Lung (tissue), 11 donors: ENCODE measurements at regions not wholly inside any gene's neighbourhood (a gene's known extent, or its start where the extent isn't known, plus 50 kb on each side); places are given as distances from the start of the nearest gene placed in this dataset.

Experiments
- ATAC-seq: fragments of 200-7000 bp; cut with Tn5 transposase; one replicate; pipeline ENCODE4 v1.9.1; 2020; ENCODE audit warnings: moderate number of reproducible peaks; ENCODE audit not compliant: insufficient read depth, low FRiP score
- DNase-seq, 3 donors: peaks; one replicate each; pipeline ENCODE4 v3.0.0-alpha.2; 2013 to 2017
- H3K27ac ChIP-seq, 2 donors: one replicate each; pipeline ENCODE4 v1.5.1; 2013; ENCODE audit warnings: mild to moderate bottlenecking in 2 of 2, moderate library complexity in 2 of 2, control low read depth in 1 of 2, inconsistent platforms in 1 of 2, low read depth in 1 of 2, low read length in 1 of 2
- H3K27me3 ChIP-seq, 3 donors: one replicate each; pipeline ENCODE4 v1.5.1; 2013; ENCODE audit warnings: low read length in 2 of 3; ENCODE audit not compliant: control insufficient read depth in 3 of 3, insufficient read depth in 3 of 3
- H3K36me3 ChIP-seq, 4 donors: one replicate each; pipeline ENCODE4 v1.5.1; 2013; ENCODE audit warnings: low read length in 4 of 4, mild to moderate bottlenecking in 1 of 4, moderate library complexity in 1 of 4; ENCODE audit not compliant: control insufficient read depth in 4 of 4, insufficient read depth in 4 of 4
- H3K4me1 ChIP-seq, 5 donors: one replicate each; pipeline ENCODE4 v1.5.1; 2013; ENCODE audit warnings: low read length in 5 of 5, mild to moderate bottlenecking in 2 of 5, moderate library complexity in 1 of 5; ENCODE audit not compliant: control insufficient read depth in 5 of 5, insufficient read depth in 5 of 5
- H3K4me3 ChIP-seq: one replicate; pipeline ENCODE4 v1.5.1; 2013; ENCODE audit warnings: mild to moderate bottlenecking, control low read depth, moderate library complexity
- H3K9ac ChIP-seq, 2 donors: one replicate each; pipeline ENCODE4 v1.5.1; 2013; ENCODE audit warnings: low read length in 2 of 2, control low read depth in 1 of 2; ENCODE audit not compliant: insufficient read depth in 1 of 2
- H3K9me3 ChIP-seq, 4 donors: one replicate each; pipeline ENCODE4 v1.5.1; 2013; ENCODE audit warnings: low read length in 3 of 4, mild to moderate bottlenecking in 1 of 4, moderate library complexity in 1 of 4; ENCODE audit not compliant: control insufficient read depth in 4 of 4, insufficient read depth in 3 of 4
- WGBS, 2 donors: extraction: QIAGEN DNeasy Blood & Tissue Kit; methylation state at CpG; one replicate each; pipeline ENCODE4 v1.1.7; 2013; 5-methylcytosine and 5-hydroxymethylcytosine counted together
- TF ChIP-seq, protein P1 (sequence below): IDR thresholded peaks from 2 replicates; pipeline ENCODE4 v1.5.1; 2012; ENCODE audit warnings: mild to moderate bottlenecking; ENCODE audit errors: control extremely low read depth, extremely low read depth
- donor health status: control.
- donor health status: control.
- donor health status: Bipolar disorder and iron deficiency.
- donor health status: healthy.
- donor health status: DM: yes; HTN: yes; CAD: no.

DNA sequence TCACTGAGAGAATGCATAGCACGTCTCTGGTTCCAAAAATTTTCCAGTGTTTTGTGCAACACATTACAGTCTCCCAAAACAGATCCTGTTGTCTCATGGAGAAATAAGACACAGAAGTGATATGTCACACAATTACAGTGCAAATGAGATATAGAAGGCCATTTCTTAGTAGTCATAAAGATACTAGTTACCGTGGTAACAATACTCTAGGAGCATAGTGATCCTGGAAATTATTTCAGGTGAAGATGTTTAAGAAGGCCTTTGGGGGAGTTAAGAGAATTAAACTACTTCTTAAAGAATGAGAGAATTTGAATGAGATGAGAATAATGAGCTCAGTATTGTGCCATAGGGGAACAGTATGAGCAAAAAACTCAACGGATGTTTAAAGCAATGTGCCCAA, 628.0 kb upstream of the MIR17HG start:
- Histone ChIP-seq H3K4me3 (no peak overlapping the region), H3K36me3 (no peaks in the 10 kb centered on the region), H3K27me3 (no peaks in the 10 kb centered on the region), H3K27ac (no peak overlapping the region), H3K9ac (no peak overlapping the region), H3K4me1 (peaks cover 0 to 35% (median 6%) of the 10 kb centered on the region in 5 donors), H3K9me3 (no peaks in the 10 kb centered on the region)
- ATAC-seq (no peak), DNase-seq (peak in 2 of 3 donors; percentile 34 to 43)
- WGBS, 2 donors = 87 to 88% methylated on average over 3 of the region's 3 CpGs
- TF ChIP-seq, protein P1, sequence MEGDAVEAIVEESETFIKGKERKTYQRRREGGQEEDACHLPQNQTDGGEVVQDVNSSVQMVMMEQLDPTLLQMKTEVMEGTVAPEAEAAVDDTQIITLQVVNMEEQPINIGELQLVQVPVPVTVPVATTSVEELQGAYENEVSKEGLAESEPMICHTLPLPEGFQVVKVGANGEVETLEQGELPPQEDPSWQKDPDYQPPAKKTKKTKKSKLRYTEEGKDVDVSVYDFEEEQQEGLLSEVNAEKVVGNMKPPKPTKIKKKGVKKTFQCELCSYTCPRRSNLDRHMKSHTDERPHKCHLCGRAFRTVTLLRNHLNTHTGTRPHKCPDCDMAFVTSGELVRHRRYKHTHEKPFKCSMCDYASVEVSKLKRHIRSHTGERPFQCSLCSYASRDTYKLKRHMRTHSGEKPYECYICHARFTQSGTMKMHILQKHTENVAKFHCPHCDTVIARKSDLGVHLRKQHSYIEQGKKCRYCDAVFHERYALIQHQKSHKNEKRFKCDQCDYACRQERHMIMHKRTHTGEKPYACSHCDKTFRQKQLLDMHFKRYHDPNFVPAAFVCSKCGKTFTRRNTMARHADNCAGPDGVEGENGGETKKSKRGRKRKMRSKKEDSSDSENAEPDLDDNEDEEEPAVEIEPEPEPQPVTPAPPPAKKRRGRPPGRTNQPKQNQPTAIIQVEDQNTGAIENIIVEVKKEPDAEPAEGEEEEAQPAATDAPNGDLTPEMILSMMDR = no peak

DNA sequence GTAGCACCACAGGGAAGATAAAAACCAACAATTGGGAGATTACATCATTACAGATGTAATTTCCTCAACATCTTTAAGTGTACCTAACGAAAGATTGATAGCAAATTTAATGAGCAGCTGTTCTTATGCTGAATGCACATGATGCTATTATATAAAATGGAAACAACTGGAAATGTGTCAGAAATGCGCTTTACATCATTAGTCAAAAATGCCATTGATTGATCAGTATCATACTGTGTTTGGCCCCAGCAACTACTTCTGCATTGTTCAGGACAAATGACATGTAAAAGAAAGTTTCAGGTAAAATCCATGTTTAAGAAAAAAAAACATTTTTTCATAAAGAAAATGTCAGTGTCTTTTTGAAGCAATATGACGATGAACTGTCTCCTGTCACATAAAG, 625.5 kb upstream of the MIR17HG start:
- Histone ChIP-seq H3K27ac (no peak overlapping the region), H3K9me3 (no peaks in the 10 kb centered on the region), H3K4me1 (peaks cover 0 to 31% (median 6%) of the 10 kb centered on the region in 5 donors), H3K36me3 (no peaks in the 10 kb centered on the region), H3K9ac (no peak overlapping the region), H3K27me3 (no peaks in the 10 kb centered on the region), H3K4me3 (no peak overlapping the region)
- DNase-seq (no peak), ATAC-seq (no peak)
- WGBS, 2 donors = 61 to 62% methylated on average over 3 of the region's 3 CpGs
- TF ChIP-seq, protein P1 = no peak

DNA sequence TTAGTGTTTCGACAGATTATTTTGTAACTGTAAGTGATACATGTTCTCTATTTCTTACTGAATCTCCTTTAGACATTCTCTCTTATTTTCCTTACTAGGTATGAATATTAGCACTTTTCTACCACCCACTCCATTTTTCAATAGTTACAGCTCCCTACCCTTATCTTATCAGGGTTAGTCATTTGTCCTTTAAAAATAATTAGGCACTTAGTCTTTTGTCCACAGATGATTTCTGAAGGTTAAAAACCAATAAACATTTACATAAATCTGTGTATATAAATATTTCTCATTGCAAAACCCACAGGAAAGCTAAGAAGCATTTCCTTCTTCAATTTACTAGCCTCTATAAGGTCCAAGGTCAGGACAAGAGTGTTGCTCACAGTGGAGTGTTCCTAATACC, 624.1 kb upstream of the MIR17HG start:
- H3K9me3 ChIP-seq = no peaks in the 10 kb centered on the region
- TF ChIP-seq, protein P1 = no peak
- H3K4me1 ChIP-seq = peaks cover 0 to 21% (median 3%) of the 10 kb centered on the region in 5 donors
- no peak overlapping the region for H3K27ac ChIP-seq
- no peak for ATAC-seq
- H3K36me3 ChIP-seq = no peaks in the 10 kb centered on the region
- 83 to 96% methylated on average over 1 of the region's 1 CpG for WGBS, 2 donors
- H3K9ac ChIP-seq = no peak overlapping the region
- no peak overlapping the region for H3K4me3 ChIP-seq
- no peak for DNase-seq
- H3K27me3 ChIP-seq = no peaks in the 10 kb centered on the region

DNA sequence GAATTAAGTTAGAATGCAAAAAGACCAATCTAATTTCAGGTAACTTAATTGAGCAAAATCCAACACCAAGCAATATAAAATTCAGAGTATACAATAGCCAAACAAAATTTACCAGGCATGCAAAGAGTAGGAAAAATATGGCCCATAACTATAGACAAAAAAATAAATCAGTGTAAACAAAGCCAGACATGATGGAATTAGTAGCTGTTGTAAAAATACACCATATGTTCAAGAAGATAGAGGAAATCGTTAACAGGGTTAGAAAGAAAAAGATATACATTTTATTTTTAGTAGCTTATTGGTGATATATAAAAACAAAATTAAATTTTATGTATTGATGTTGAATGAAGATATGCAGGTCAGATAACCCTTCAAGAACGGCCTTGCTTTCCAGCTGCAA, 621.1 kb upstream of the MIR17HG start:
- Histone ChIP-seq H3K27me3 (no peaks in the 10 kb centered on the region), H3K36me3 (no peaks in the 10 kb centered on the region), H3K9ac (no peak overlapping the region), H3K4me1 (peaks cover 0 to 13% (median 0%) of the 10 kb centered on the region in 5 donors), H3K9me3 (no peaks in the 10 kb centered on the region), H3K27ac (no peak overlapping the region), H3K4me3 (no peak overlapping the region)
- DNase-seq (peak in 2 of 3 donors; percentile 87 to 89), ATAC-seq (no peak)
- TF ChIP-seq, protein P1 = no peak
- 73 to 75% methylated on average over 2 of the region's 2 CpGs for WGBS, 2 donors
